ENCODE measurements at regions not wholly inside any gene's neighbourhood (a gene's known extent, or its start where the extent isn't known, plus 50 kb on each side); places are given as distances from the start of the nearest gene placed in this dataset.

DNA sequence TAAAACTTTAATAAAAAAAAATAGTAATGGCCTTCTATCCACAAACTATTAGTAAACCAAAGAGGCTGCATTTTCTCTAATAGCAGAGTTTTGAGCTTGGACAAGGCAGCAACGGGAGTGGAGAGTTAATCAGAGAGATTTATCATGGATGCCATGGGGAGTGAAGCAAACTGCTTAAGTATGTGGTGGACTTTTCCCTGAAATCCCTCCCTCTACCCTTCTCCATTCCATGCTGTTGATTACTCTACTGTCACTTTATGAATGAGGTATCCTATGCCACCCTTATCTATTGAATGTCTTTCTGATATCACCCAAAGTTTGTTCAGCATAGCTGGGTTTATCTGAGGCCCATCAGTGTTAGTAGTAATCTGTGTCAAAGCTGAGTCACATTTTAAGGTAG, 335.6 kb upstream of the TRAM1L1 start:
- Mint-ChIP-seq H3K36me3 (ENCODE audit: insufficient read depth) (no peaks in the 10 kb centered on the region), H3K4me1 (ENCODE audit: low read depth in 2 of 2) (no peaks in the 10 kb centered on the region), H3K27ac (no peak overlapping the region), H3K4me3 (no peak overlapping the region), H3K27me3 (no peaks in the 10 kb centered on the region), H3K9me3 (peaks cover 2 to 21% of the 10 kb centered on the region in 2 donors)
- DNase-seq (no peak), ATAC-seq (replicated peaks) (no peak)

DNA sequence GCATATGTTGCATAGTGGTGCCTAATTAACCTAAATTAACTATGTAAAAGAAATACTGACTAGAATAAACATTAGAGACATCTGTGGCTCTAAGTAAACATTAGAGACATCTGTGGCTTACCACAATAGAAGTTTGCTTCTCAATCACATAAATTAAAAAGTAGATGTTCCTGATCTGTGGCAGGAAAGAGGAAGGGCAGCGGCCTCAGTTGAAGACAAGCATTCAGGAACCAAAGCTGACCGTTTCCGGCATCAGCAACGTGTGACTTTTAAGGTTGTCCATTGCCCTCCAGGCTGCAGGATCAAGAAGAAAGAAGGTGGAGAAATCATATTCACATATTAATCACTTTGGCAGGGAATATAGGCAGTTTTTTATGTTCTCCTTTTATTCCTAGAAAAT, 336.3 kb upstream of the TRAM1L1 start:
- Mint-ChIP-seq H3K4me1 (ENCODE audit: low read depth in 2 of 2) (no peaks in the 10 kb centered on the region), H3K27ac (no peak overlapping the region), H3K9me3 (peaks cover 5 to 14% of the 10 kb centered on the region in 2 donors), H3K36me3 (ENCODE audit: insufficient read depth) (no peaks in the 10 kb centered on the region), H3K27me3 (no peaks in the 10 kb centered on the region), H3K4me3 (no peak overlapping the region)
- ATAC-seq (replicated peaks) (no peak), DNase-seq (no peak)

DNA sequence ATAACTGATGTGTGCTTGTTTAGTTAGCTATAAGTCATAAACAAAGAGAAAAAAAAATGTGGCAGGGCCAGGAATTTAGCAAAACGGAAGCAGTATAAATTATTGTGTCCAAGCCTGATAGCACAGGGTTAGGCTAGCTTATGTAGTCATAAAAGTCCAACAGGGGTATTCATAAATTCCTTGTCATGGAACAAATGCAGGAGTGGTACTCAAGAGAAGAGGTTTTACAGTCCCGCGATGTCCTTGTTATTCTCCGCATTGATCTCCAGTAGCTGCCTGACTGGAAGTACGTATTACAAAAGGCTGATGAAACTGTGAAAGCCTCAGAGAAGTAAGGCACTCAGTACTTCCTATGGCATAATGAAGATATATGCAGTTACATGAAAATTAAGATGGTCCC, 336.9 kb upstream of the TRAM1L1 start:
- Mint-ChIP-seq H3K27me3 (no peaks in the 10 kb centered on the region), H3K9me3 (peaks cover 5 to 11% of the 10 kb centered on the region in 2 donors)
- no peak for DNase-seq

DNA sequence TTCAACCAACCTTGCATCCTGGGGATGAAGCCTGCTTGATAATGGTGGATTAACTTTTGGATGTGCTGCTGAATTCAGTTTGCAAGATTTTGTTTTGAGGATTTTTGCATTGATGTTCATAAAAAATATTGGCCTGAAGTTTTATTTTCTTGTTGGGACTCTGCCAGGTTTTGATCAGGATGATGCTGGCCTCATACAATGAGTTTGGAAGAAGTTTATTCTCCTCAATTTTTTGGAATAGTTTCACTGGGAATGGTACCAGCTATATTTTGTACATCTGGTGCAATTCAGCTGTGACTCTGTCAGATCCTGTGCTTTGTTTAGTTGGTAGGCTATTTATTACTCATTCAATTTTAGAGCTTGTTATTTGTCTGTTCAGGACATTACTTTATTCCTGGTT, 340.3 kb upstream of the TRAM1L1 start:
- Mint-ChIP-seq H3K9me3 (peaks cover 10 to 37% of the 10 kb centered on the region in 2 donors), H3K4me1 (ENCODE audit: low read depth in 2 of 2) (no peaks in the 10 kb centered on the region), H3K27me3 (no peaks in the 10 kb centered on the region), H3K27ac (no peak overlapping the region), H3K36me3 (ENCODE audit: insufficient read depth) (no peaks in the 10 kb centered on the region), H3K4me3 (no peak overlapping the region)
- DNase-seq = no peak
- no peak for ATAC-seq (replicated peaks)

More for the DNA sequence above, 336.9 kb upstream of the TRAM1L1 start:
- no peak for ATAC-seq (replicated peaks)
- no peak overlapping the region for H3K4me3 Mint-ChIP-seq
- H3K4me1 Mint-ChIP-seq (ENCODE audit: low read depth in 2 of 2) = no peaks in the 10 kb centered on the region
- H3K27ac Mint-ChIP-seq = no peak overlapping the region
- H3K36me3 Mint-ChIP-seq (ENCODE audit: insufficient read depth) = no peaks in the 10 kb centered on the region

DNA sequence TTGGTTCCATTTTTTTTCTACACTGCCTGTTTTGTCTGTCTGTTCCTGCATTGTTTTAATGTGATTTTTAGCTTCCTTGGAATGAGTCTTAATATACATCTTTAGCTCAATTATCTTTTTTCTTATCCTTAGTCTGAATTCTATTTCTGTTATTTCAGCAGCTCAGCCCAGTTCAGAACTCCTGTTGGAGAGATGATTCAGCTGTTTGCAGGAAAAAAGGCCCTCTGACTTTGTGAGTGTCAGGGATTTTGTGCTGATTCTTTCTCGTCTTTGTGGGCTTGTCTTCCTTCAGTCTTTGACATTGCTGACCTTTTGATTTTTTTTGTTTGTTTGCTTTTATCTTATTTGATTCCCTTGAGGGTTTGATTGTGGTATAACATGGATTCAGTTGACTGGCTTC, 343.2 kb upstream of the TRAM1L1 start:
- no peaks in the 10 kb centered on the region for H3K27me3 Mint-ChIP-seq
- no peaks in the 10 kb centered on the region for H3K4me1 Mint-ChIP-seq (ENCODE audit: low read depth in 2 of 2)
- no peak overlapping the region for H3K4me3 Mint-ChIP-seq

DNA sequence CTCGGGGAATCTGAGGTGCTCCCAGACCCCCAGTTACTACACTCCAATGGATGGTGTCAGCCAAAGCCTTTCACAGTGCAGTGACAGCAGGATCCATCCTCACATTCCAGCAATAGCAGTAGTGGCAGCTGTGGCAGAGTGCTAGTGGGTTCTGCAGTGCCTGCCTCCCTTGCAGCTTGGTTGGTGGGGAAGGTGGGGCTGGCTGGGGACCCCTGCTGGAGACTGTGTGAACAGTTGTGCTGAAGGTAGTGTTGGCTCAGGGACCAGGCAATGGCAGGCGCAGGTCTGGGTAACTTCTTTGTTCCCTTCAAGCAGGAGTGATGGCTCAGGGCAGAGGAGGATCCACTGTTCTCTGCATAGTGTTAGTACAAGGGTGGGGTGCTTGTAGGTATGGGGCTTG, 343.7 kb upstream of the TRAM1L1 start:
- Mint-ChIP-seq H3K27me3 (no peaks in the 10 kb centered on the region), H3K9me3 (peaks cover 10 to 32% of the 10 kb centered on the region in 2 donors), H3K27ac (no peak overlapping the region), H3K36me3 (ENCODE audit: insufficient read depth) (no peaks in the 10 kb centered on the region), H3K4me3 (no peak overlapping the region), H3K4me1 (ENCODE audit: low read depth in 2 of 2) (no peaks in the 10 kb centered on the region)
- DNase-seq (no peak), ATAC-seq (replicated peaks) (no peak)

More for the DNA sequence above, 343.2 kb upstream of the TRAM1L1 start:
- no peak for ATAC-seq (replicated peaks)
- Mint-ChIP-seq H3K36me3 (ENCODE audit: insufficient read depth) (no peaks in the 10 kb centered on the region), H3K27ac (no peak overlapping the region), H3K9me3 (peaks cover 10 to 37% of the 10 kb centered on the region in 2 donors)
- DNase-seq = no peak

DNA sequence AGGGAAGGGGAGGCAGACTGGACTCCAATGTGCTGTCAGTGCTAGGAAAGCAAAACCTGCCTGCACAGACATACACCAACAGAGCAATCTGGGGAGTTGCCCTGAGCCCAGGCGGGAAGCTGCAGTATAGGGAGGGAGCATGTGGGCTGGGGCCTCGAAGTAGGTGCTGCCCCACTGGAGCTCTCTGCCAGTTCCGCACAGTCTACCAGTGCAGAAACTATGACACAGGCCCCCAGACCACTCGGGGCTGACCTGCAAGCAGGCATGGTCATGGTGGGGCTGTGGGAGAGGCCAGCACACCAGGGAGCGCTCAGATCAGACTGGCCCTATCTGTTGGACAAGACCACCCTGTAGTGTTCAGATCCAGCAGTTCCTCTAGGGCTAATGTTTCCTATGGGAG, 344.1 kb upstream of the TRAM1L1 start:
- no peak overlapping the region for H3K4me3 Mint-ChIP-seq
- H3K9me3 Mint-ChIP-seq = peaks cover 10 to 28% of the 10 kb centered on the region in 2 donors
- no peak for DNase-seq
- no peaks in the 10 kb centered on the region for H3K36me3 Mint-ChIP-seq (ENCODE audit: insufficient read depth)
- no peak for ATAC-seq (replicated peaks)
- H3K27me3 Mint-ChIP-seq = no peaks in the 10 kb centered on the region
- H3K4me1 Mint-ChIP-seq (ENCODE audit: low read depth in 2 of 2) = no peaks in the 10 kb centered on the region
- no peak overlapping the region for H3K27ac Mint-ChIP-seq

DNA sequence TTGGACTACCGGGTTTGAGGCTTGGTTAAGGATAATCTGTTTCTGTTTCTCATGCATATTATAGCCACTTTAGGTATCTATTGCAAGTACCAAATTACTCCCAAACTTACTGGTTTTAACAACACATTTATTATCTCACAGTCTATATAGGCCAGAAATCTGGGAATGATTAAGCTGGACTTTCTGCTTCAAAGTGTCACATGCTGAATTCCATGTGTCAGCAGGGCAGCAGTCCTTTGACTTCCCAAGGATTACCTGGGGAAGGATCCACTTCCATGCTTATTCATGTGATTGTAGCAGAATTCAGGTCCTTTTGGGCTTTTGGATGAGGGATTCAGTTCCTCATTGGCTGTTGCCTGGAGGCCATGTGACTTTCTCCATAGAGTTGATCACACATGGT, 349.0 kb upstream of the TRAM1L1 start:
- Mint-ChIP-seq H3K27ac (no peak overlapping the region), H3K4me3 (no peak overlapping the region), H3K36me3 (ENCODE audit: insufficient read depth) (no peaks in the 10 kb centered on the region), H3K4me1 (ENCODE audit: low read depth in 2 of 2) (no peaks in the 10 kb centered on the region), H3K9me3 (peaks cover 7 to 15% of the 10 kb centered on the region in 2 donors), H3K27me3 (no peaks in the 10 kb centered on the region)
- no peak for ATAC-seq (replicated peaks)
- DNase-seq = no peak

DNA sequence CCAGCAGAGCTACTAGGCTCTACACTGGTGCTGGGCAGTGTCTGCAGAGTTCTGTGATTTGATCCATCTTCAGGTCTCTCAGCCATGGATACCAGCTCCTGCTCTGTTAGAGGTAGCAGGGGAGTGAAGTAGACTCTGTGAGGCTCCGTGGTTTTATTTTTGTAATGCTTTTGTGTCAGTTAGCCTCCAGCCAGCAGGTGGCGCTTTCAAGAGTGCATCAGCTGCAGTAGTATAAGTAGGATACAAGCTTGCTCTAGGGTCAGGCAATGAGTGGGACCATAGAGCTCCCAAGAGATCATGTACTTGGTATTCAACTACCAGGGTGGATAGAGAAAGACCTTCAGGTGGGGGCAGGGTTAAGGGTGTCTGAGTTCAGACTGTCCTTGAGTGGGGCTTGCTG, 362.5 kb upstream of the TRAM1L1 start:
- Mint-ChIP-seq H3K36me3 (ENCODE audit: insufficient read depth) (no peaks in the 10 kb centered on the region), H3K4me1 (ENCODE audit: low read depth in 2 of 2) (no peaks in the 10 kb centered on the region), H3K4me3 (no peak overlapping the region), H3K9me3 (peaks cover 11 to 15% of the 10 kb centered on the region in 2 donors), H3K27me3 (no peaks in the 10 kb centered on the region), H3K27ac (no peak overlapping the region)
- DNase-seq = no peak
- ATAC-seq (replicated peaks) = no peak

DNA sequence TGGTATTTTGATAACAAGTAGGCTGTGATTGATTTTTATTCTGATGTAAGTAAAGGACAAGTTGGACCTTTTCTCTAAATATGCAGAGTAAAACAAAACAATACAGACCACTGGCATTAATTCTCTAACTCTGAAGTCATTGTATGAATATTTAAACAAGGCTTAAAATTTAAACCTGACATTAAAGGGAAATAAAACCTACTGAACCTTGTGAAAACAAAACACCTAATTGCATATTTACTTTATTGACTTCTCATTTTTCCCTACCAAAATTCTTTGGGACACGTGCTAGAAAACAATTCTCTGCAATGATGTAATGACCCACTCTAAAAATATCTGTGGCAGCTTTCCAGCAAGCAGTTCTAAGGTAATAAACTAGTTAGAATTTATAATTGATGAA, 369.7 kb upstream of the TRAM1L1 start:
- Mint-ChIP-seq H3K36me3 (ENCODE audit: insufficient read depth) (no peaks in the 10 kb centered on the region), H3K27ac (no peak overlapping the region), H3K4me3 (no peak overlapping the region), H3K9me3 (peaks cover 3 to 7% of the 10 kb centered on the region in 2 donors), H3K4me1 (ENCODE audit: low read depth in 2 of 2) (no peaks in the 10 kb centered on the region), H3K27me3 (no peaks in the 10 kb centered on the region)
- DNase-seq (no peak), ATAC-seq (replicated peaks) (no peak)

DNA sequence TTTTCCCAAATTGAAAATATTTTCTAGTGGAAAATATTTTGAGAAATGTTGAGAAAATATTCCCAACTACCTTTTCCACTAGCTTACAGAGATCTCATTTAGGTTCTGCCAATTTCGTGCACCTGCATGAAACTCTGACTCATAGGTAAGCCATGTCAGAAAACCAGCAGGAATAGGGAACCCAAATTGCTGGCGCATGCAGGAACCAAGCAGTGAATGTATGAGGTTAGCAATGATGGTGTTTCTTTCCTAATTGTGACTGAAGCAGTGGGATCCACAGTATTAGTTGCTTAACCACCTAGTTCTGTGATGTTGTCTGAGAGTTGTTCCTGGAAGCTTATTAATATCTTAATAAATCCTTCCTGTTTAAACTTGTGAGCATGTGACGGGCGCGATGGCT, 381.0 kb upstream of the TRAM1L1 start:
- Mint-ChIP-seq H3K4me3 (no peak overlapping the region), H3K36me3 (ENCODE audit: insufficient read depth) (no peaks in the 10 kb centered on the region), H3K27me3 (no peaks in the 10 kb centered on the region), H3K27ac (no peak overlapping the region), H3K4me1 (ENCODE audit: low read depth in 2 of 2) (no peaks in the 10 kb centered on the region), H3K9me3 (peaks cover 4 to 16% of the 10 kb centered on the region in 2 donors)
- DNase-seq = no peak
- no peak for ATAC-seq (replicated peaks)

DNA sequence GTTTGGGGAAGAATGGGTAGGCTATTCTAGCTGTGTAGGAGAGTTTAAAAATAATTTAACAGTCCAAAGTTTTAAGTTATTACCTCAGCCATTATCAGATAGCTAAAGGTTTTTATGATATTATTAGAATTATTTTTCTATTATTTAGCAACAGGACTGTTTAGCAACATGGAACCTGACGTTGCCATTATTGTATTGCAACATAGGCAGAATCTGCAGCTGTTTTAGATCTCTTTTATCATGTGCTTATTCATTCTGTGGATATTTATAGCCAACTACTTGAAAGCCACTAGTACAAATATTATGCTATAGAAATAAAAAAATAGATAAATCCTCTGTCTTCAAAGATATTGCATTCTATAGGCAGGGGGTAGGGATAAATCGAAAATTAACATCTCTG, 382.0 kb upstream of the TRAM1L1 start:
- DNase-seq (no peak), ATAC-seq (replicated peaks) (no peak)
- no peaks in the 10 kb centered on the region for H3K27me3 Mint-ChIP-seq
- no peaks in the 10 kb centered on the region for H3K36me3 Mint-ChIP-seq (ENCODE audit: insufficient read depth)
- no peaks in the 10 kb centered on the region for H3K4me1 Mint-ChIP-seq (ENCODE audit: low read depth in 2 of 2)
- no peak overlapping the region for H3K4me3 Mint-ChIP-seq
- H3K27ac Mint-ChIP-seq = no peak overlapping the region
- H3K9me3 Mint-ChIP-seq = peaks cover 6 to 21% of the 10 kb centered on the region in 2 donors

DNA sequence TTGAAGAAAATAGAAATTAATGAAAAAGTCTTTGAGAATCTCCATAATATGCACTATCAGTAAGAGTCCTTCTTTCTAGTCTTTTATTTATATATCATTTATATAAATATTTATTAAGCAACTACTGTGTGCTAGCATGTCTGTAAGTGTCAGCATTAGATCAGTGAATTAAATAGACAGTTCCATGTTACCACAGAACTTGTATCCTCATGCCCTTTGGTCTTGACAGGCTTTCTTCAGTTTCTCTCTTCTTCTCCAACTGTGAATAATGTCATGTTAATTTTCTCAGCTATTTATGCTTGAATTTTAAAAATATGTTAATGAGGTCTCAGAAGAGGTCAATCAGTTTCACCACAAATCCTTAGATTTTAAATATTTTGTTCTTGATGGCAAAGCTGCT, 389.6 kb upstream of the TRAM1L1 start:
- Mint-ChIP-seq H3K27ac (no peak overlapping the region), H3K27me3 (no peaks in the 10 kb centered on the region), H3K4me3 (no peak overlapping the region), H3K36me3 (ENCODE audit: insufficient read depth) (no peaks in the 10 kb centered on the region), H3K4me1 (ENCODE audit: low read depth in 2 of 2) (no peaks in the 10 kb centered on the region), H3K9me3 (peaks cover 5 to 7% of the 10 kb centered on the region in 2 donors)
- ATAC-seq (replicated peaks) = no peak
- DNase-seq = no peak

DNA sequence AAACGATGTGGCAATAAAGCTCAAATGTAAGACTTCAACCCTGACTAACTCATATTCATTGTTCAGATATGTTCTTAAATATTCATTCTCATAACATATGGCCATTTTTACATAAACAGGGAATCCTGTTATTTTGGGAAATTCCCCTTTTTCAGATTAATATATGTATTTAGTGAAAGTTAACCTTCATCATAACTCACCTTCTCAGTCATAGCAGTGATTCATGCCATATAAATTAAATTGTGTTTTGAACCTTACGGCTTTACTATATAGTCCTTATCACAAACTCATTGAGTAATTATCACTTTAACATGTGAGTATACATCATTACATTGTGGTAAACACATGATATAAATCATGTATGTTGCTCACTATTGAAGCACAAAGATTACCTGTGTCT, 392.5 kb upstream of the TRAM1L1 start:
- peaks cover 0 to 4% of the 10 kb centered on the region in 2 donors for H3K9me3 Mint-ChIP-seq
- H3K27ac Mint-ChIP-seq = no peak overlapping the region
- H3K4me3 Mint-ChIP-seq = no peak overlapping the region
- H3K27me3 Mint-ChIP-seq = no peaks in the 10 kb centered on the region
- H3K4me1 Mint-ChIP-seq (ENCODE audit: low read depth in 2 of 2) = no peaks in the 10 kb centered on the region
- no peak for ATAC-seq (replicated peaks)
- DNase-seq = no peak
- H3K36me3 Mint-ChIP-seq (ENCODE audit: insufficient read depth) = no peaks in the 10 kb centered on the region

DNA sequence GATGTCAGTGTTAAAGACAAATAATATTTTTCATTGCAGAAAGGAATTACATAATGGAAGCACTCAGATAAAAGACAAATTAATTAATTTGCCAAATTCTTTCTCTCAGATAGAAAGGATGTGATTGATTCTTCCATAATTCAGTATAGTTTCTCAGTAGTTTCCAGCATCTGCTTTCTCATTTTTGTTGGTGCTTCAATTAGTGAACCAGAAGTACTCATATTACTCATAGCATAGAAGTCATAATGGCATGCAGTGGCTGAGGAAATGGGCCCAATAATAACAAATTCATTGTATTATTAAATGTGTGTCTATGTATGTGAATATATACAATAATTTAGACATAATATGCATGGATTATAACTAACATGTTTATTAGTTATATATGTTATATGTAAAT, 393.3 kb upstream of the TRAM1L1 start:
- no peak overlapping the region for H3K27ac Mint-ChIP-seq
- no peak for DNase-seq
- H3K4me3 Mint-ChIP-seq = no peak overlapping the region
- no peaks in the 10 kb centered on the region for H3K36me3 Mint-ChIP-seq (ENCODE audit: insufficient read depth)
- no peak for ATAC-seq (replicated peaks)
- no peaks in the 10 kb centered on the region for H3K4me1 Mint-ChIP-seq (ENCODE audit: low read depth in 2 of 2)
- H3K27me3 Mint-ChIP-seq = no peaks in the 10 kb centered on the region
- H3K9me3 Mint-ChIP-seq = peaks cover 0 to 7% of the 10 kb centered on the region in 2 donors

Data from effector memory CD8-positive, alpha-beta T cell (primary cell).